Pancreas (tissue), 10 donors: ENCODE measurements at regions not wholly inside any gene's neighbourhood (a gene's known extent, or its start where the extent isn't known, plus 50 kb on each side); places are given as distances from the start of the nearest gene placed in this dataset.

Experiments used
- ATAC-seq, 4 donors: fragments of 200-7000 bp; cut with Tn5 transposase; one replicate each; pipeline versions ENCODE4 v1.8.0 to v1.9.1; 2020; ENCODE audit warnings: mild to moderate bottlenecking in 4 of 4, moderate library complexity in 4 of 4
- DNase-seq, 6 donors: peaks; one replicate each; pipeline ENCODE4 v3.0.0-alpha.2; 2020
- FAIRE-seq: peaks from 2 replicates; lab custom pipeline; 2012; peaks lifted over from hg19 to GRCh38; lab: Jason Lieb, UNC
- H3K27ac ChIP-seq, 4 donors: fragments of 200-600 bp; sonication (generic); 1 replicate in 3 of 4; 2 replicates in 1 of 4; pipeline versions ENCODE4 v1.5.0 to v1.8.0; 2020
- H3K27me3 ChIP-seq, 4 donors: fragments of 200-600 bp; one replicate each; pipeline ENCODE4 v1.8.0; 2021
- H3K36me3 ChIP-seq, 3 donors: fragments of 200-600 bp; sonication (generic) in 1 of 3; one replicate each; pipeline versions ENCODE4 v1.5.0 to v1.8.0; 2020 to 2021
- H3K4me1 ChIP-seq, 3 donors: fragments of 200-600 bp; one replicate each; pipeline ENCODE4 v1.8.0; 2021
- H3K4me3 ChIP-seq, 4 donors: fragments of 200-600 bp; sonication (generic) in 2 of 4; one replicate each; pipeline versions ENCODE4 v1.5.0 to v1.8.0; 2020 to 2021
- H3K9me3 ChIP-seq, 4 donors: fragments of 200-600 bp; one replicate each; pipeline ENCODE4 v1.8.0; 2021
- CTCF ChIP-seq, 4 donors: fragments of 200-600 bp; sonication (generic) in 3 of 4; IDR thresholded peaks; one replicate each; pipeline versions ENCODE4 v1.5.0 to v1.8.0; 2021; ENCODE audit warnings: antibody characterized with exemption in 4 of 4
- WGBS, 2 donors: extraction: QIAGEN DNeasy Blood & Tissue Kit; methylation state at CpG; one replicate each; pipeline ENCODE4 v1.1.7; 2013; 5-methylcytosine and 5-hydroxymethylcytosine counted together
- intact Hi-C, 3 donors: fragments of 100-400 bp; cut with DNase I; formaldehyde crosslinking; loops; one replicate each; pipeline versions ENCODE4 v1.11.1 to v1.14.2; 2022
- donor health status: healthy with polysubstance abuse.
- donor health status: DM: no; HTN: no; CAD: no; lungs with moderate emphysema.
- donor health status: DM: no; HTN: no; CAD: no.
- donor health status: control.
- donor health status: control.
- donor health status: Bipolar disorder and iron deficiency.
- donor health status: DM: yes; HTN: yes; CAD: no.
- donor health status: DM: no; HTN: no; CAD: no.
- donor health status: DM: no; HTN: no; CAD: no.
- donor health status: DM: yes; HTN: yes; CAD: no.

GRCh38 chr9:31389075-31389474 is 995.4 kb upstream of the ACO1 start:
- H3K9me3 ChIP-seq = no peaks in the 10 kb centered on the region
- H3K4me1 ChIP-seq = no peaks in the 10 kb centered on the region
- no peak overlapping the region for H3K4me3 ChIP-seq
- H3K27ac ChIP-seq = no peak overlapping the region
- no peak for FAIRE-seq
- intact Hi-C loops = no loop called here
- WGBS, 2 donors = 52 to 66% methylated on average over 3 of the region's 3 CpGs
- DNase-seq = no peak
- H3K36me3 ChIP-seq = no peaks in the 10 kb centered on the region
- no peak for TF ChIP-seq CTCF (IDR thresholded peaks at IDR 0.05)
- no peaks in the 10 kb centered on the region for H3K27me3 ChIP-seq
- no peak for ATAC-seq

GRCh38 chr9:31390403-31391025 is 993.9 kb upstream of the ACO1 start:
- Histone ChIP-seq H3K27ac (no peak overlapping the region), H3K27me3 (no peaks in the 10 kb centered on the region), H3K4me3 (no peak overlapping the region), H3K4me1 (no peaks in the 10 kb centered on the region), H3K9me3 (no peaks in the 10 kb centered on the region), H3K36me3 (no peaks in the 10 kb centered on the region)
- TF ChIP-seq CTCF (IDR thresholded peaks at IDR 0.05) = no peak
- ATAC-seq (no peak), FAIRE-seq (no peak), DNase-seq (no peak)
- WGBS, 2 donors = 24 to 38% methylated on average over 5 of the region's 5 CpGs
- intact Hi-C loops = no loop called here

- ATAC-seq (no peak), FAIRE-seq (no peak), DNase-seq (no peak)
- no peak overlapping the region for H3K4me3 ChIP-seq
- H3K9me3 ChIP-seq = no peaks in the 10 kb centered on the region
- no peaks in the 10 kb centered on the region for H3K36me3 ChIP-seq
- intact Hi-C loops = no loop called here
- no peaks in the 10 kb centered on the region for H3K27me3 ChIP-seq
- no peak for TF ChIP-seq CTCF (IDR thresholded peaks at IDR 0.05)
- no peak overlapping the region for H3K27ac ChIP-seq
- no peaks in the 10 kb centered on the region for H3K4me1 ChIP-seq
Measured at GRCh38 chr9:31393240-31393639, 991.2 kb upstream of the ACO1 start.

- WGBS, 2 donors = 26 to 28% methylated on average over 2 of the region's 2 CpGs
- ATAC-seq = no peak
Measured at GRCh38 chr9:31394015-31394473, 990.4 kb upstream of the ACO1 start.

More at GRCh38 chr9:31394015-31394473, 990.4 kb upstream of the ACO1 start:
- DNase-seq = no peak
- intact Hi-C loops = no loop called here
- Histone ChIP-seq H3K4me3 (no peak overlapping the region), H3K9me3 (no peaks in the 10 kb centered on the region), H3K4me1 (no peaks in the 10 kb centered on the region), H3K36me3 (no peaks in the 10 kb centered on the region), H3K27me3 (no peaks in the 10 kb centered on the region), H3K27ac (no peak overlapping the region)
- no peak for TF ChIP-seq CTCF (IDR thresholded peaks at IDR 0.05)
- FAIRE-seq = no peak
